ENCODE measurements at regions not wholly inside any gene's neighbourhood (a gene's known extent, or its start where the extent isn't known, plus 50 kb on each side); places are given as distances from the start of the nearest gene placed in this dataset.

DNA sequence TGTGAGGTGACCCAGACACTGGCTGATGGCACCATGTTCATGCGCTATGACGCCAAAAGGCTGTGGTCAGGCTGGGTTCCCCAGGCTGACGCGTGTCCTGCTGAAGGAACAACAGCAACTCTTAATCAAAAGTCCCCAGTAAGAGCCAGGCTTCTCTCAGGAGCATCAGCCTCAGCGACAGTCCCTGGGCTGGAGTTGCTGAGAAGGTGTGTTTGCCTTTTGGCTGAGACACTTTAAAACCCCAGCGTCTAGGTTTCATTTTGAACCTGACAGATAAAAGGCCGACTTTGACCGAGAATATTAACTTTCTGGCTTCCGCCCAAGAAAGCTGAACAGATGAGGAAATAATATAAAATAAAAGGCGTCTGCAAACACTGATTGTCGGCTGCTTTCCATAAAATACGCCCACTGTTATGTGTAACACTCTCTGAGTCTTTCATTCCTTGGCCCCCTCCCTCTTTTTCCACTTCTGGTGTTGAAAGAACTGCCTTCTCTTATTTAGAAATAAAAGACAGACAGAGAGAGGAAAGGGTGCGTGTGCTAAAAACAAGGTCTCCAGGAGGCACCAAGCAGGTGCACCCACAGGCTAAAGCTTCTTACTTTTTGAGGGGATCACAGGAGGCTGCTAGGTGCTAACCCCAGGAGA, 373.6 kb downstream of the MID1IP1 start:
- 89% methylated on average over 13 of the region's 13 CpGs; no CpG with 5 or more reads in 1 of the 2 experiments for WGBS, 2 experiments (ENCODE audit: insufficient coverage in 1 of 2, insufficient read length in 1 of 2)
- no peaks in the 10 kb centered on the region for H3K27me3 ChIP-seq (ENCODE audit: control insufficient read depth, insufficient read depth, low read length, poor library complexity, severe bottlenecking)
- H3K4me1 ChIP-seq (ENCODE audit: control insufficient read depth, insufficient read depth, low read length) = no peaks in the 10 kb centered on the region
- no peaks in the 10 kb centered on the region for H3K4me1 Mint-ChIP-seq
- no peak for DNase-seq
- H3K4me3 Mint-ChIP-seq = no peak overlapping the region
- TF ChIP-seq, protein P1, sequence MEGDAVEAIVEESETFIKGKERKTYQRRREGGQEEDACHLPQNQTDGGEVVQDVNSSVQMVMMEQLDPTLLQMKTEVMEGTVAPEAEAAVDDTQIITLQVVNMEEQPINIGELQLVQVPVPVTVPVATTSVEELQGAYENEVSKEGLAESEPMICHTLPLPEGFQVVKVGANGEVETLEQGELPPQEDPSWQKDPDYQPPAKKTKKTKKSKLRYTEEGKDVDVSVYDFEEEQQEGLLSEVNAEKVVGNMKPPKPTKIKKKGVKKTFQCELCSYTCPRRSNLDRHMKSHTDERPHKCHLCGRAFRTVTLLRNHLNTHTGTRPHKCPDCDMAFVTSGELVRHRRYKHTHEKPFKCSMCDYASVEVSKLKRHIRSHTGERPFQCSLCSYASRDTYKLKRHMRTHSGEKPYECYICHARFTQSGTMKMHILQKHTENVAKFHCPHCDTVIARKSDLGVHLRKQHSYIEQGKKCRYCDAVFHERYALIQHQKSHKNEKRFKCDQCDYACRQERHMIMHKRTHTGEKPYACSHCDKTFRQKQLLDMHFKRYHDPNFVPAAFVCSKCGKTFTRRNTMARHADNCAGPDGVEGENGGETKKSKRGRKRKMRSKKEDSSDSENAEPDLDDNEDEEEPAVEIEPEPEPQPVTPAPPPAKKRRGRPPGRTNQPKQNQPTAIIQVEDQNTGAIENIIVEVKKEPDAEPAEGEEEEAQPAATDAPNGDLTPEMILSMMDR (conservative IDR thresholded peaks at IDR 0.05) = no peak
- no peak overlapping the region for H3K9ac ChIP-seq (ENCODE audit: extremely low read depth, low read length, poor library complexity, severe bottlenecking)
- peaks cover 48% of the 10 kb centered on the region for H3K9me3 Mint-ChIP-seq
- H3K4me3 ChIP-seq (ENCODE audit: low read length) = no peak overlapping the region
- H3K27me3 Mint-ChIP-seq (ENCODE audit: insufficient read depth) = no peaks in the 10 kb centered on the region
- H3K36me3 ChIP-seq (ENCODE audit: control insufficient read depth, insufficient read depth, low read length) = no peaks in the 10 kb centered on the region
- H3K36me3 Mint-ChIP-seq (ENCODE audit: low read depth) = no peaks in the 10 kb centered on the region
- H3K27ac Mint-ChIP-seq = no peak overlapping the region
- no peaks in the 10 kb centered on the region for H3K9me3 ChIP-seq (ENCODE audit: control insufficient read depth, low read length)
- H3K27ac ChIP-seq (ENCODE audit: low read depth, low read length) = no peak overlapping the region

DNA sequence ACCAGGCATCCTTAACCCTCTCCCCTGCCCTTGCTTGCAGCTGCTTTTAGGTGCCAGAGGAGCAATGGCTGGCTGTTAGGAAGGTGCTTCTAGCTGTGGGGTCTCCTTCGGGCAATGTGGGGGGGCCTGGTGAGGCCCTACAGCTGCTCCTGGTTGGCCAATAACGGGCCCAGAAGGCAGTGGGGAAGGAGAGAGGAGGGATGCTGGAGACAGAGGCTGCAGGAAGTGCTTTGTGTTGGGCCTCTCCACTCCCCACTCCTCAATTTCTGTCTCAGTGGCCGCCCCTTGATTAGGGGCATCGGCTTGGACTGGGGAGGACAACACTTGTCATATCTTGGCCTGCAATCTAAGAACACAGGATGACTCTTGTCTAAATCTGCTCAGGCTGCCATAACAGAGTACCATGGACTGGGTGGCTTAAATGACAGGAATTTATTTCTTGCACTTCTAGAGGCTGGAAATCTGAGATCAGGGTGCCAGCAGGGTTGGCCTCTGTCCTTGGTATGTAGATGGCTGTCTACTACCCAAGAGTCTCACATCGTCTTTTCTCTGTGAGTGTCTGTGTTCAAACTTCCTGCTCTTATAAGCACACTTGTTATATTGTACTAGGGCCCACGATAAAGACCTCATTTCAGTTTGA, 374.3 kb downstream of the MID1IP1 start:
- no peaks in the 10 kb centered on the region for H3K27me3 Mint-ChIP-seq (ENCODE audit: insufficient read depth)
- TF ChIP-seq, protein P1 (conservative IDR thresholded peaks at IDR 0.05) = no peak
- Histone ChIP-seq H3K27me3 (ENCODE audit: control insufficient read depth, insufficient read depth, low read length, poor library complexity, severe bottlenecking) (no peaks in the 10 kb centered on the region), H3K9me3 (ENCODE audit: control insufficient read depth, low read length) (no peaks in the 10 kb centered on the region), H3K36me3 (ENCODE audit: control insufficient read depth, insufficient read depth, low read length) (no peaks in the 10 kb centered on the region), H3K27ac (ENCODE audit: low read depth, low read length) (no peak overlapping the region), H3K4me3 (ENCODE audit: low read length) (no peak overlapping the region), H3K4me1 (ENCODE audit: control insufficient read depth, insufficient read depth, low read length) (no peaks in the 10 kb centered on the region), H3K9ac (ENCODE audit: extremely low read depth, low read length, poor library complexity, severe bottlenecking) (no peak overlapping the region)
- WGBS, 2 experiments (ENCODE audit: insufficient coverage in 1 of 2, insufficient read length in 1 of 2) = 85% methylated on average over 5 of the region's 6 CpGs; no CpG with 5 or more reads in 1 of the 2 experiments
- no peak for DNase-seq
- H3K27ac Mint-ChIP-seq = no peak overlapping the region
- H3K36me3 Mint-ChIP-seq (ENCODE audit: low read depth) = no peaks in the 10 kb centered on the region
- no peak overlapping the region for H3K4me3 Mint-ChIP-seq
- peaks cover 48% of the 10 kb centered on the region for H3K9me3 Mint-ChIP-seq
- no peaks in the 10 kb centered on the region for H3K4me1 Mint-ChIP-seq

DNA sequence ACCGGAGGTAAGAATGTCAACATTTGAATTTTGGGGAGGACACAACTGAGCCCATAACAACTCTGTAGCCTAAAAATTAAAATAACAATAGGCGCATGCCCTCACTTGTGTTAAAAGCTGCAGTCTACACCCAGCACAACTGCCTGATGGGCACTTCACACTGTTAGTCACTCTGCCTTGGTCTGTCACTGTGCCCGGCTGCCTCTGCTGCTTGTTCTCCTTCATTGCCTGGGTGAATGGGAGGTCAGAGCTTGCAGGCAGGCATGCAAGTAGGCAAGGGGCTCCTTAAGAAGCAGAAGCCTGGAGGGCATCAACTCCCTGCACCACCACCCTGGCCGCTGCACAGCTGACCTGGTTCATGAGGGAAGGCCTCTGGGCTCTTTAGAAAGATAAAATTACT, 374.8 kb downstream of the MID1IP1 start:
- no peak for DNase-seq
- Histone ChIP-seq H3K4me3 (ENCODE audit: low read length) (no peak overlapping the region), H3K9ac (ENCODE audit: extremely low read depth, low read length, poor library complexity, severe bottlenecking) (no peak overlapping the region), H3K9me3 (ENCODE audit: control insufficient read depth, low read length) (no peaks in the 10 kb centered on the region), H3K4me1 (ENCODE audit: control insufficient read depth, insufficient read depth, low read length) (no peaks in the 10 kb centered on the region), H3K36me3 (ENCODE audit: control insufficient read depth, insufficient read depth, low read length) (no peaks in the 10 kb centered on the region), H3K27me3 (ENCODE audit: control insufficient read depth, insufficient read depth, low read length, poor library complexity, severe bottlenecking) (no peaks in the 10 kb centered on the region), H3K27ac (ENCODE audit: low read depth, low read length) (no peak overlapping the region)
- Mint-ChIP-seq H3K4me1 (no peaks in the 10 kb centered on the region), H3K9me3 (peaks cover 53% of the 10 kb centered on the region), H3K36me3 (ENCODE audit: low read depth) (no peaks in the 10 kb centered on the region), H3K4me3 (no peak overlapping the region), H3K27me3 (ENCODE audit: insufficient read depth) (no peaks in the 10 kb centered on the region), H3K27ac (no peak overlapping the region)
- WGBS, 2 experiments (ENCODE audit: insufficient coverage in 1 of 2, insufficient read length in 1 of 2) = 89% methylated on average over 4 of the region's 4 CpGs; no CpG with 5 or more reads in 1 of the 2 experiments
- TF ChIP-seq, protein P1 (conservative IDR thresholded peaks at IDR 0.05) = no peak

Measured in endodermal cell (in vitro differentiated cells).